Activated CD8-positive, alpha-beta T cell treated with anti-CD3 and anti-CD28 coated beads for 36 hours (primary cell): ENCODE measurements at regions not wholly inside any gene's neighbourhood (a gene's known extent, or its start where the extent isn't known, plus 50 kb on each side); places are given as distances from the start of the nearest gene placed in this dataset.
A peak's percentile ranks its signal among the peaks of the same experiment; 100 is the strongest.
"Not testable (repeated sequence)": the region's sequence is repeated elsewhere in the genome, so short reads cannot be mapped to it uniquely, and the experiment has no call there.

Source experiments
- ATAC-seq: fragments of 200-7000 bp; cut with Tn5 transposase; one replicate; pipeline ENCODE4 v1.10.0; 2021; ENCODE audit warnings: mild to moderate bottlenecking, moderate library complexity
- CTCF ChIA-PET: fragments of 350-600 bp; sonication (Branson Sonifier 250); formaldehyde crosslinking; loops from one replicate; lab custom pipeline; 2021; ENCODE audit warnings: antibody characterized with exemption; lab: Charles Lee
- POLR2A ChIA-PET: fragments of 350-600 bp; sonication (Branson Sonifier 250); formaldehyde crosslinking; loops from one replicate; lab custom pipeline; 2021; ENCODE audit warnings: antibody characterized with exemption; lab: Charles Lee
- DNase-seq: peaks from one replicate; pipeline ENCODE4 v3.0.0-alpha.2; 2020
- H3K27ac Mint-ChIP-seq: one replicate; pipeline ENCODE4 v1.8.0; 2021; ENCODE audit warnings: mild to moderate bottlenecking, mixed read lengths
- H3K27me3 Mint-ChIP-seq: one replicate; pipeline ENCODE4 v1.8.0; 2021; ENCODE audit warnings: mixed read lengths
- H3K36me3 Mint-ChIP-seq: one replicate; pipeline ENCODE4 v1.8.0; 2021; ENCODE audit warnings: low read depth, mixed read lengths
- H3K4me1 Mint-ChIP-seq: one replicate; pipeline ENCODE4 v1.8.0; 2021; ENCODE audit warnings: low read depth, mixed read lengths
- H3K4me3 Mint-ChIP-seq: one replicate; pipeline ENCODE4 v1.8.0; 2021; ENCODE audit warnings: mild to moderate bottlenecking, moderate library complexity, mixed read lengths
- H3K9me3 Mint-ChIP-seq: one replicate; pipeline ENCODE4 v1.8.0; 2021; ENCODE audit warnings: mixed read lengths
- intact Hi-C: fragments of 100-400 bp; cut with micrococcal nuclease; formaldehyde crosslinking; loops from one replicate; pipeline ENCODE4 v1.10.0; 2022
- TF ChIP-seq, protein P1 (sequence below): fragments of 200-600 bp; IDR thresholded peaks from one replicate; pipeline ENCODE4 v1.8.0; 2022; ENCODE audit warnings: antibody characterized with exemption, mild to moderate bottlenecking

DNA sequence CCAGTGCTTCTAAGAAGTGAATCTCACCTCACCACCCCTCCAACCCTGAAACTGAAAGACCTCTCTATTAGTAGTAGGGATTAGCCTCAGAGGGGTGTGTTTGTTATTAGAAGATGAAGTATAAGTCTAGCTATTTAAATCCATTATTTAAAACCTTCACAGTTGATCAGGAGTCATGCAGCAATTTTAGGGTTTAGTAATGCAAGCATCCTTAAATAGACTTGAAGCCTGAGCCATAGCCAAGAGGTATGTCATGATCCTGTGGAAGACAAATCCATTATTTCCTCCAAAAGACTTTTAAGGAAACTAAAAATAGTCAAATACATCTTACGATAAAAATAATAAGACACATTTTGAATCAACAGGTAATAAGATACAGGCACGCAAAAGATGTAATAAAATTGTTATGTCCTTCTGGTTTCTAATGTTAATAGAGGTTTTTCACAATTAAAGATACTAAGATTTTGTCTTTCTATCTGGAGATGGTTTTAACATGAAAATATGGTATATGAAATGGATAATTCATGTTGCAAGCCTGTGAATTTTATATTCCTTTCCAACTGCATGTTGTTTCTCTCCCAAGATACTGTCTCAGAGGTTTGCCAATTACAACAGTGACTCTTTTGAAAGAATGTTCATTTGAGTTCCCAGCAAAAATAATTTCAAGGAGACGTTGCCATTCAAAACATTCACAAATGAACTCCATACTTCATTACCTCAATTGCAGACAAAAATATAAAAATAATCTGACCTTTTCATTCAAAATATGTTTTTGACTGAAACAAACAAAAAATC, 68.0 kb downstream of the LUZP4 start:
- DNase-seq, result no peak
- Mint-ChIP-seq H3K27me3 (peaks cover 3% of the 10 kb centered on the region), H3K27ac (no peak overlapping the region), H3K4me1 (no peaks in the 10 kb centered on the region), H3K36me3 (no peaks in the 10 kb centered on the region), H3K4me3 (no peak overlapping the region), H3K9me3 (no peaks in the 10 kb centered on the region)
- CTCF ChIA-PET, result no interaction called here
- POLR2A ChIA-PET, result no interaction called here
- no peak for ATAC-seq
- TF ChIP-seq, protein P1, sequence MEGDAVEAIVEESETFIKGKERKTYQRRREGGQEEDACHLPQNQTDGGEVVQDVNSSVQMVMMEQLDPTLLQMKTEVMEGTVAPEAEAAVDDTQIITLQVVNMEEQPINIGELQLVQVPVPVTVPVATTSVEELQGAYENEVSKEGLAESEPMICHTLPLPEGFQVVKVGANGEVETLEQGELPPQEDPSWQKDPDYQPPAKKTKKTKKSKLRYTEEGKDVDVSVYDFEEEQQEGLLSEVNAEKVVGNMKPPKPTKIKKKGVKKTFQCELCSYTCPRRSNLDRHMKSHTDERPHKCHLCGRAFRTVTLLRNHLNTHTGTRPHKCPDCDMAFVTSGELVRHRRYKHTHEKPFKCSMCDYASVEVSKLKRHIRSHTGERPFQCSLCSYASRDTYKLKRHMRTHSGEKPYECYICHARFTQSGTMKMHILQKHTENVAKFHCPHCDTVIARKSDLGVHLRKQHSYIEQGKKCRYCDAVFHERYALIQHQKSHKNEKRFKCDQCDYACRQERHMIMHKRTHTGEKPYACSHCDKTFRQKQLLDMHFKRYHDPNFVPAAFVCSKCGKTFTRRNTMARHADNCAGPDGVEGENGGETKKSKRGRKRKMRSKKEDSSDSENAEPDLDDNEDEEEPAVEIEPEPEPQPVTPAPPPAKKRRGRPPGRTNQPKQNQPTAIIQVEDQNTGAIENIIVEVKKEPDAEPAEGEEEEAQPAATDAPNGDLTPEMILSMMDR, result no peak
- intact Hi-C loops, result no loop called here

DNA sequence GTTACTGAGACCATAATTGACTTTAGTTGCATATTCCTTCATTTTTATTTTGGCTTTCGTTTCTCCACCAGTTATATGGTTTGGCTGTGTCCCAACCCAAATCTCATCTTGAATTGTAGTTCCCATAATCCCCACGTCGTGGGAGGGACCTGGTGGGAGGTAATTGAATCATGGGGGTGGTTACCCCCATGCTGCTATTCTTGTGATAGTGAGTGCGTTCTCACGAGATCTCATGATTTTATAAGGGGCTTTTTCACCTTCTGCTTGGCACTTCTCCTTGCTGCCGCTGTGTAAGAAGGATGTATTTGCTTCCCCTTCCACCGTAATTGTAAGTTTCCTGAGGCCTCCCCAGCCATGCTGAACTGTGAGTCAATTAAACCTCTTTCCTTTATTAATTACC, 70.0 kb downstream of the LUZP4 start:
- DNase-seq, intact Hi-C loops, ATAC-seq, H3K27me3 Mint-ChIP-seq, H3K36me3 Mint-ChIP-seq, H3K4me1 Mint-ChIP-seq, CTCF ChIA-PET, H3K9me3 Mint-ChIP-seq, POLR2A ChIA-PET, H3K27ac Mint-ChIP-seq, H3K4me3 Mint-ChIP-seq: not testable (repeated sequence)

DNA sequence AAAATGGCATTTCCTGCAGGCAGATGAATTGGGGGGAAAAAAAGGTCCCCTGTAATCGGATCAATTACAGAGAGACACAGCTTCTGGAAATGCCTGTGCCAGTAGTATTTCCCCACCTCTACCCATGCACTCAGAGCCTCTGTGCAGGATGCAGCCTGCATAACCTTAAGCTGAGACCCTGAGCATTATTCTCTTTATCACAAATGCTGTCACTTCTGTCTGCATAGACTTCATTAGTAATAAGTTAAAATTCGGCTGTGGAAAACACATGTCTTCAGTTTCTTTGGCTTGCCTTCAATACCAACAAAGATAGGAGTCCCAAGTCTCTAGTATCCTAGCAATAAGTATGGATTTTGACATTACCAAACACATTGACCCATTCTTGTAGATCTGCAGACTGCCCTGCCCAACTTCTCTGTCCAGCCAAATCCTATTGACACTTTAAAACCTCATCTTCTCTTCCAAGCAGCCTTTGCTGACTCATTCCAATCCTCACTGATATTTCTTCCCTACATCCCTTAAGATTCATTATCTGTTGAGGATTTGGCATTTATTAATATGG, 70.8 kb downstream of the LUZP4 start:
- no peaks in the 10 kb centered on the region for H3K9me3 Mint-ChIP-seq
- DNase-seq (no peak), ATAC-seq (no peak)
- H3K36me3 Mint-ChIP-seq, result no peaks in the 10 kb centered on the region
- CTCF ChIA-PET, result no interaction called here
- TF ChIP-seq, protein P1, result no peak
- no peaks in the 10 kb centered on the region for H3K4me1 Mint-ChIP-seq
- intact Hi-C loops, result no loop called here
- H3K4me3 Mint-ChIP-seq, result no peak overlapping the region
- peaks cover 10% of the 10 kb centered on the region for H3K27me3 Mint-ChIP-seq
- no peak overlapping the region for H3K27ac Mint-ChIP-seq
- POLR2A ChIA-PET, result no interaction called here

DNA sequence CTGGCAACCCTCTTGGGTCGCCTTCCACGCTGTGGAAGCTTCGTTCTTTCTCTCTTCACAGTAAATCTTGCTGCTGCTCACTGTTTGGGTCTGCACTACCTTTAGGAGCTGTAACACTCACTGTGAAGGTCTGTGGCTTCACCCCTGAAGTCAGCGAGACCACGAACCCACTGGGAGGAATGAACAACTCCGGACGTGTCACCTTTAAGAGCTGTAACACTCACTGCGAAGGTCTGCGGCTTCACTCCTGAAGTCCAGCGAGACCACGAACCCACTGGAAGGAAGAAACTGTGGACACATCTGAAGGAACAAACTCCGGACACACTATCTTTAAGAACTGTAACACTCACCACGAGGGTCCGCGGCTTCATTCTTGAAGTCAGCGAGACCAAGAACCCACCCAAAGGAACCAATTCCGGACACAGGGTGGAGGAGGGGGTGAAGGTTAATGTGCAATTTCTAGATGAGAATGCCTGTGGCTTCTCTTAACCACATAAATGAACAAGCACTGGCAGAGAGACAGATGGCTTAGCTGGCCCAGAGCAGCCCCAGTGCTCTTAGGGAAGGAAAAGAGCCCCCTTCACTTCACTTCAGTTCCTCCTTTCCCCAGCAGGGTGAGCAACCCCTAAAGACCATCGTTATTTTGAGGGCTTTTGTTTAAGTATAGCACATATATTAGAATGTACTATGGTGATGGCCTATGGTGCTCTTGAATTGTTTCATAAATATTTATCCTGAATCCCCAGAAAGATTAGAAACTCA, 73.0 kb downstream of the LUZP4 start:
- CTCF ChIA-PET, result no interaction called here
- intact Hi-C loops, result no loop called here
- peak; percentile 62 for ATAC-seq
- no peaks in the 10 kb centered on the region for H3K9me3 Mint-ChIP-seq
- peak; percentile 10 for DNase-seq
- POLR2A ChIA-PET, result no interaction called here
- H3K4me3 Mint-ChIP-seq, result no peak overlapping the region
- peaks cover 10% of the 10 kb centered on the region for H3K27me3 Mint-ChIP-seq
- no peak overlapping the region for H3K27ac Mint-ChIP-seq
- TF ChIP-seq, protein P1, result no peak
- no peaks in the 10 kb centered on the region for H3K4me1 Mint-ChIP-seq
- no peaks in the 10 kb centered on the region for H3K36me3 Mint-ChIP-seq

DNA sequence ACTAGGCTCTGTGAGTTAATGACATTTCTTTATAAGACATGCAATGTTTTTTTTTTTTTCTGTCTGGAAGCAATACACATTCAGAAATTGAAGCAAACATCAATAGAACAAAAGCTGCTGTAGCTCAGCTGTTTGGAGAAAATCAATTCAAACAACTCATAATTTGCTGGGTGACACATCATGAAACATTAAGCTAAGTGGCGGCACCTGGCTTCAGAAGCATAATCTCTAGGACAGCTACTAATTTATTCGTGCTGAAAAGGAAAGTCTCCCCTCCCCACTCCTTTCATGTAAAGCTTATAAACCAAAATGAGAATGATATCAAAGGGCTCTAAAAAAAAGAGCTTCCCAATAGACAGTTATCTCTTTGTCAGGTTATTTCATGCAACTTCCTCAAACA, 73.9 kb downstream of the LUZP4 start:
- intact Hi-C loops, result no loop called here
- CTCF ChIA-PET, result interaction anchor here (0.8 kb wide), 1 partner anchor 18 kb away, joined by 3 read pairs; no protein-coding TSS in a partner anchor
- ATAC-seq (no peak), DNase-seq (no peak)
- Mint-ChIP-seq H3K36me3 (no peaks in the 10 kb centered on the region), H3K9me3 (no peaks in the 10 kb centered on the region), H3K27me3 (peaks cover 10% of the 10 kb centered on the region), H3K4me1 (no peaks in the 10 kb centered on the region), H3K27ac (no peak overlapping the region), H3K4me3 (no peak overlapping the region)
- POLR2A ChIA-PET, result no interaction called here
- TF ChIP-seq, protein P1, result no peak
